OCI-LY7 (cell line): ENCODE measurements at regions not wholly inside any gene's neighbourhood (a gene's known extent, or its start where the extent isn't known, plus 50 kb on each side); places are given as distances from the start of the nearest gene placed in this dataset.

Source experiments
- BruUV-seq: library from RNA; stranded (reverse); fragments of 400-500 nt; replicated peaks from 2 replicates; lab custom pipeline; 2021; lab: Mats Ljungman, UMichigan
- CTCF ChIA-PET: fragments of 300-600 bp; sonication (Branson Sonifier 250); formaldehyde crosslinking; loops from one replicate; lab custom pipeline; 2022; ENCODE audit warnings: antibody characterized with exemption; ENCODE audit not compliant: unreplicated experiment; lab: Charles Lee
- POLR2A ChIA-PET: fragments of 300-600 bp; sonication (Branson Sonifier 250); formaldehyde crosslinking; loops from one replicate; lab custom pipeline; 2022; ENCODE audit warnings: antibody characterized with exemption; lab: Charles Lee
- DNase-seq: peaks from one replicate; pipeline ENCODE4 v3.0.0-alpha.2; 2015; ENCODE audit warnings: low spot score
- H2AFZ ChIP-seq: fragments of 200-600 bp; sonication (generic), shearing (Covaris generic); 2 replicates; pipeline ENCODE4 v1.6.1; 2014; ENCODE audit warnings: mild to moderate bottlenecking, antibody characterized with exemption, low read length, moderate library complexity
- H3K27ac ChIP-seq: fragments of 200-600 bp; sonication (generic); 2 replicates; pipeline ENCODE4 v1.5.1; 2014; ENCODE audit warnings: mixed run types, low read depth, mild to moderate bottlenecking, moderate library complexity, low read length, inconsistent platforms; ENCODE audit not compliant: poor library complexity, severe bottlenecking
- H3K36me3 ChIP-seq: fragments of 200-600 bp; sonication (generic); 2 replicates; pipeline ENCODE4 v1.6.1; 2014; ENCODE audit warnings: mild to moderate bottlenecking, antibody characterized with exemption, low read length, moderate library complexity, mixed read lengths; ENCODE audit not compliant: insufficient read depth
- H3K4me1 ChIP-seq: fragments of 200-600 bp; sonication (generic); 2 replicates; pipeline ENCODE4 v1.5.1; 2014; ENCODE audit warnings: mild to moderate bottlenecking, low read length; ENCODE audit not compliant: insufficient read depth, poor library complexity, severe bottlenecking
- H3K4me2 ChIP-seq: fragments of 200-600 bp; sonication (generic); 2 replicates; pipeline ENCODE4 v1.6.1; 2014; ENCODE audit warnings: mild to moderate bottlenecking, low read length
- H3K4me3 ChIP-seq: fragments of 200-600 bp; sonication (generic); 2 replicates; pipeline ENCODE4 v1.5.1; 2014; ENCODE audit warnings: mild to moderate bottlenecking, low read depth, low read length; ENCODE audit not compliant: poor library complexity, severe bottlenecking
- H3K79me2 ChIP-seq: fragments of 200-600 bp; sonication (generic); 2 replicates; pipeline ENCODE4 v1.6.1; 2016; ENCODE audit warnings: low read depth, mild to moderate bottlenecking, low read length, moderate library complexity, mixed read lengths; ENCODE audit not compliant: insufficient read depth
- H3K9me2 ChIP-seq: fragments of 200-600 bp; sonication (generic); 2 replicates; pipeline ENCODE4 v1.6.1; 2016; ENCODE audit warnings: mild to moderate bottlenecking, low read length, mixed read lengths; ENCODE audit not compliant: insufficient read depth
- H3K9me3 ChIP-seq: fragments of 200-600 bp; sonication (generic); 2 replicates; pipeline ENCODE4 v1.6.1; 2014; ENCODE audit warnings: mild to moderate bottlenecking, mixed run types, low read length, mixed read lengths
- H4K20me1 ChIP-seq: fragments of 200-600 bp; sonication (generic); 2 replicates; pipeline ENCODE4 v1.6.1; 2014; ENCODE audit warnings: mild to moderate bottlenecking, antibody characterized with exemption, low read length, moderate library complexity, mixed read lengths; ENCODE audit not compliant: insufficient read depth
- EZH2phosphoT487 ChIP-seq: fragments of 200-600 bp; sonication (generic); IDR thresholded peaks from 2 replicates; pipeline ENCODE4 v1.6.1; 2018; ENCODE audit warnings: low read depth, borderline replicate concordance, mild to moderate bottlenecking, mixed run types, antibody characterized with exemption, low read length, moderate library complexity, mixed read lengths
- intact Hi-C: fragments of 100-400 bp; cut with micrococcal nuclease; formaldehyde crosslinking; loops from one replicate; pipeline ENCODE4 v1.10.0; 2022; ENCODE audit not compliant: unreplicated experiment
- TF ChIP-seq, protein P1 (sequence below): fragments of 200-600 bp; sonication (generic); conservative IDR thresholded peaks from 2 replicates; pipeline ENCODE4 v1.5.1; 2014; ENCODE audit warnings: mild to moderate bottlenecking, antibody characterized with exemption, low read length, moderate library complexity, mixed read lengths

DNA sequence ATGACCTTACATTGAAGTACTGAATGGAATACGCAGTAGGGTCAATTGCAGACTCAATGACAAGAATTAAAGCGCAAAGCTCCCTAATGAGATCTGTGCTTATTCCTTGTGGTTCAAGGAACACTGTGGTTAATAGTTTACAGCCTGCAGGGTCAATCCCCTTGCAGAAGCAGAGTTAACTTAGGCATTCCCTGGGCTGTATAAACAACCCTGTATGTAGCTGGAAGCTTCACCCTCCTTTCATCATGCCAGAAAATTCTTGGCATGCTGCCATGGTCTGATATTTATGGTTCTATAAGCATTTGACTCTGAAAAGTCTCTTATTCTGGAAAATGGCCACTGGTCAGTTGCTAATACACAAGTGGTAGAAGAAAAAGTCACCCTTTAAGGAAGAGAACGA is 227.7 kb downstream of the NOVA1 start:
- no peaks in the 10 kb centered on the region for H3K36me3 ChIP-seq
- TF ChIP-seq EZH2phosphoT487 = no peak
- TF ChIP-seq, protein P1, sequence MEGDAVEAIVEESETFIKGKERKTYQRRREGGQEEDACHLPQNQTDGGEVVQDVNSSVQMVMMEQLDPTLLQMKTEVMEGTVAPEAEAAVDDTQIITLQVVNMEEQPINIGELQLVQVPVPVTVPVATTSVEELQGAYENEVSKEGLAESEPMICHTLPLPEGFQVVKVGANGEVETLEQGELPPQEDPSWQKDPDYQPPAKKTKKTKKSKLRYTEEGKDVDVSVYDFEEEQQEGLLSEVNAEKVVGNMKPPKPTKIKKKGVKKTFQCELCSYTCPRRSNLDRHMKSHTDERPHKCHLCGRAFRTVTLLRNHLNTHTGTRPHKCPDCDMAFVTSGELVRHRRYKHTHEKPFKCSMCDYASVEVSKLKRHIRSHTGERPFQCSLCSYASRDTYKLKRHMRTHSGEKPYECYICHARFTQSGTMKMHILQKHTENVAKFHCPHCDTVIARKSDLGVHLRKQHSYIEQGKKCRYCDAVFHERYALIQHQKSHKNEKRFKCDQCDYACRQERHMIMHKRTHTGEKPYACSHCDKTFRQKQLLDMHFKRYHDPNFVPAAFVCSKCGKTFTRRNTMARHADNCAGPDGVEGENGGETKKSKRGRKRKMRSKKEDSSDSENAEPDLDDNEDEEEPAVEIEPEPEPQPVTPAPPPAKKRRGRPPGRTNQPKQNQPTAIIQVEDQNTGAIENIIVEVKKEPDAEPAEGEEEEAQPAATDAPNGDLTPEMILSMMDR = no peak
- no peaks in the 10 kb centered on the region for H3K9me3 ChIP-seq
- DNase-seq = no peak
- H3K4me1 ChIP-seq = no peaks in the 10 kb centered on the region
- no peak overlapping the region for H3K27ac ChIP-seq
- no peaks in the 10 kb centered on the region for H4K20me1 ChIP-seq
- ChIA-PET CTCF (no interaction called here), POLR2A (no interaction called here)
- no peak overlapping the region for H3K4me2 ChIP-seq
- H2AFZ ChIP-seq = no peak overlapping the region
- no peaks in the 10 kb centered on the region for H3K9me2 ChIP-seq
- BruUV-seq = no TSS peak
- H3K4me3 ChIP-seq = no peak overlapping the region
- intact Hi-C loops = no loop called here
- H3K79me2 ChIP-seq = no peaks in the 10 kb centered on the region

DNA sequence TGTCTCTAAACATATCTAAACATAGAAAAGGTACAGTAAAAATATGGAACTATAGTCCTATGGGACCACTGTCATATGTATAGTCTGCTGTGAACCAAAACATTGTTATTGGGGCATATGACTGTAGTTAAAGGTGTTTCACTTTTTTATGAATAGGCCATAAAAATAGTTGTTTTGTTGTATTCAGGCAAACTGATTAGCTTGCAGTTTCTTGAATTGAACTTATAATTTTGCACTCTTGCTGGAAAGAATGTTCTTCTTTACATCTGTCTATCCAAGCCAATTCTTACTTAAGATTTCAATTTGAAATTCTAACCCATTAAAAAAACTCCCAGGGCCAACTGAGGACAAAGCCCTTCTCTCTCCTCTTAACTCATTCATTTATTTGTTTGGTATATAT is 234.1 kb downstream of the NOVA1 start:
- no peaks in the 10 kb centered on the region for H4K20me1 ChIP-seq
- BruUV-seq = no TSS peak
- H3K4me3 ChIP-seq = no peak overlapping the region
- no peak for TF ChIP-seq EZH2phosphoT487
- TF ChIP-seq, protein P1 = no peak
- no peak overlapping the region for H3K27ac ChIP-seq
- H3K9me2 ChIP-seq = no peaks in the 10 kb centered on the region
- H3K9me3 ChIP-seq = 0 out of 2 replicates have a peak, but pooled peaks cover 3% of the 10 kb centered on the region
- H3K36me3 ChIP-seq = no peaks in the 10 kb centered on the region
- CTCF ChIA-PET = no interaction called here
- POLR2A ChIA-PET = no interaction called here
- intact Hi-C loops = no loop called here
- H3K4me1 ChIP-seq = no peaks in the 10 kb centered on the region
- no peak overlapping the region for H3K4me2 ChIP-seq
- no peak for DNase-seq
- no peak overlapping the region for H2AFZ ChIP-seq
- H3K79me2 ChIP-seq = no peaks in the 10 kb centered on the region

- no peaks in the 10 kb centered on the region for H3K9me2 ChIP-seq
- no peaks in the 10 kb centered on the region for H3K79me2 ChIP-seq
- intact Hi-C loops = no loop called here
- no peak overlapping the region for H3K27ac ChIP-seq
- CTCF ChIA-PET = no interaction called here
- no peaks in the 10 kb centered on the region for H3K36me3 ChIP-seq
- H3K4me3 ChIP-seq = no peak overlapping the region
- POLR2A ChIA-PET = no interaction called here
- no TSS peak for BruUV-seq
- H4K20me1 ChIP-seq = no peaks in the 10 kb centered on the region
- no peak for TF ChIP-seq EZH2phosphoT487
- TF ChIP-seq, protein P1 = no peak
- no peaks in the 10 kb centered on the region for H3K4me1 ChIP-seq
- no peak overlapping the region for H2AFZ ChIP-seq
- H3K9me3 ChIP-seq = no peaks in the 10 kb centered on the region
- H3K4me2 ChIP-seq = no peak overlapping the region
- no peak for DNase-seq
Observed at GRCh38 chr14:26344596-26344995, 253.2 kb downstream of the NOVA1 start.
